ENCODE measurements at regions not wholly inside any gene's neighbourhood (a gene's known extent, or its start where the extent isn't known, plus 50 kb on each side); places are given as distances from the start of the nearest gene placed in this dataset.

DNA sequence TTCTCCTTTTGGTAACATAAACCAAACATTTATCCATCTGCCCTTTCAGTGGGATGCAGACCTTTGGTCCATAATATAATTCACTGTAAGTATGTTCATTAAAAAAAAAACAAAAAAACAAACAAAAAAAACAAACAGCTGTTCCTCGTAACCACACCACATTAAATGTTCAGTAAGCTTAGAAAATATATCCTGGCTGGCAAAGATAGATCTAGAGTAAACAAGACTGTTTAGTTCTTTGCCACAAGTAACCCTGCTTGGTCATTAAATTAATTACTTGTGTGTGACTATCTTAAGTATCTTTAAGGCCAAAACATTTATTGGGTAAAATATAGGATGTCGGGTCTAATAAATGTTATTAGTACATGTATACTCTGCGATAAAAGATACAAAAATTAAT, 1717.1 kb downstream of the EFNA5 start:
- TF ChIP-seq CTCF (IDR thresholded peaks at IDR 0.05 in 4 of 5, conservative IDR thresholded peaks at IDR 0.05 in 1 of 5), result no peak
- TF ChIP-seq POLR2A (IDR thresholded peaks at IDR 0.05), result no peak
